ENCODE measurements at regions not wholly inside any gene's neighbourhood (a gene's known extent, or its start where the extent isn't known, plus 50 kb on each side); places are given as distances from the start of the nearest gene placed in this dataset.

GRCh38 chr12:70069221-70070105, 173.8 kb upstream of the CNOT2 start:
- H3K4me1 ChIP-seq = no peaks in the 10 kb centered on the region
- H3K4me3 ChIP-seq = no peak overlapping the region
- ATAC-seq (no peak), DNase-seq (no peak)
- no peaks in the 10 kb centered on the region for H3K9me3 ChIP-seq
- TF ChIP-seq, protein P1, sequence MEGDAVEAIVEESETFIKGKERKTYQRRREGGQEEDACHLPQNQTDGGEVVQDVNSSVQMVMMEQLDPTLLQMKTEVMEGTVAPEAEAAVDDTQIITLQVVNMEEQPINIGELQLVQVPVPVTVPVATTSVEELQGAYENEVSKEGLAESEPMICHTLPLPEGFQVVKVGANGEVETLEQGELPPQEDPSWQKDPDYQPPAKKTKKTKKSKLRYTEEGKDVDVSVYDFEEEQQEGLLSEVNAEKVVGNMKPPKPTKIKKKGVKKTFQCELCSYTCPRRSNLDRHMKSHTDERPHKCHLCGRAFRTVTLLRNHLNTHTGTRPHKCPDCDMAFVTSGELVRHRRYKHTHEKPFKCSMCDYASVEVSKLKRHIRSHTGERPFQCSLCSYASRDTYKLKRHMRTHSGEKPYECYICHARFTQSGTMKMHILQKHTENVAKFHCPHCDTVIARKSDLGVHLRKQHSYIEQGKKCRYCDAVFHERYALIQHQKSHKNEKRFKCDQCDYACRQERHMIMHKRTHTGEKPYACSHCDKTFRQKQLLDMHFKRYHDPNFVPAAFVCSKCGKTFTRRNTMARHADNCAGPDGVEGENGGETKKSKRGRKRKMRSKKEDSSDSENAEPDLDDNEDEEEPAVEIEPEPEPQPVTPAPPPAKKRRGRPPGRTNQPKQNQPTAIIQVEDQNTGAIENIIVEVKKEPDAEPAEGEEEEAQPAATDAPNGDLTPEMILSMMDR (IDR thresholded peaks at IDR 0.05) = no peak
- no peak overlapping the region for H3K27ac ChIP-seq
- no peaks in the 10 kb centered on the region for H3K36me3 ChIP-seq
- no peaks in the 10 kb centered on the region for H3K27me3 ChIP-seq
- intact Hi-C loops (cut with DNase I) = no loop called here

DNA sequence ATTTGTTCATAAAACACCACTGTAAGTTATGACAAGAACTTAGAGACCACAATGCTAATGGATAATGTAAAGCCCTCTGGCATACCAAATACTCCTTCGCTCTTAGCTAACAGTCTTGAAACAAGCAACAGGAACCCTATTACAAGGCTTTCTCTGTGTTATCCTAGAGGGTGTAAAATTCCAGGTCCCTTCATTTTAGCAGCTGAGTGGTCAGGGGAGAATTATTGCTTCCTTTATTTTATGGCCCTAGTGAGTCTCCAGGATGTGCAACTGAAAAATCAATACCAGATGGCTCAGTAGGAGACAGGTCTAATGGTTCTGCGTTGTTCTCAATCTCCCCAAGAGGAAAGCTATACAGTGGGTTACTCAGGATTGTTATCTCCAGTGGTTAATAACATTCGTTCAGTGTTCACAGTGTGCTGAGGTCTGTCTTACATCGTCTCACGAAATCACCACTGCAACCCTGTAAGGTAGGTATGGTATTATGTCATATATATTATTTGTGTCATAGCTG, 172.7 kb upstream of the CNOT2 start:
- Histone ChIP-seq H3K36me3 (no peaks in the 10 kb centered on the region), H3K27me3 (no peaks in the 10 kb centered on the region), H3K9me3 (no peaks in the 10 kb centered on the region), H3K4me3 (no peak overlapping the region), H3K27ac (no peak overlapping the region), H3K4me1 (no peaks in the 10 kb centered on the region)
- intact Hi-C loops (cut with DNase I) = no loop called here
- TF ChIP-seq, protein P1 (IDR thresholded peaks at IDR 0.05) = no peak
- ATAC-seq (no peak), DNase-seq (no peak)

DNA sequence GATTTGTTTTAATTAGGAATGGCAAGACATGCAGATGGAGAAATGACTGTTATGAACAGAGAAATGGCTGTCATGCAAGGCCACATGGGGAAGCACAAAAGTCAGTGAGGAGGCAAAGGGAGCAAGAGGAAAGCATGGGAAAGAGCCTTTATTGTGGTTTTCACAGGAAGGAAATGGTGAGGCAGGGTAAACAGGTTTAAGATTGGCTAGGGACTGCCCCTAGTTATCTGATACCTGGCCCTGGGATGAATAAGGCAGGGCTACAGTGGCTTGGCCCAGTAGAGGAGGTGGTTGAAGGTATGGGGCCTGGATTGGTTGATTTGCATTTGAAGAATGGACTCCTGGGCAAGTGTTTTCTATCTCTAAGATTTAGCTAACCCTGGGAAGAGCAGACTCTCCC, 168.7 kb upstream of the CNOT2 start:
- H3K27me3 ChIP-seq = no peaks in the 10 kb centered on the region
- no peak for DNase-seq
- H3K4me3 ChIP-seq = no peak overlapping the region
- H3K9me3 ChIP-seq = no peaks in the 10 kb centered on the region
- TF ChIP-seq, protein P1 (IDR thresholded peaks at IDR 0.05) = no peak
- H3K27ac ChIP-seq = no peak overlapping the region
- intact Hi-C loops (cut with DNase I) = no loop called here
- no peaks in the 10 kb centered on the region for H3K36me3 ChIP-seq
- no peaks in the 10 kb centered on the region for H3K4me1 ChIP-seq
- no peak for ATAC-seq

DNA sequence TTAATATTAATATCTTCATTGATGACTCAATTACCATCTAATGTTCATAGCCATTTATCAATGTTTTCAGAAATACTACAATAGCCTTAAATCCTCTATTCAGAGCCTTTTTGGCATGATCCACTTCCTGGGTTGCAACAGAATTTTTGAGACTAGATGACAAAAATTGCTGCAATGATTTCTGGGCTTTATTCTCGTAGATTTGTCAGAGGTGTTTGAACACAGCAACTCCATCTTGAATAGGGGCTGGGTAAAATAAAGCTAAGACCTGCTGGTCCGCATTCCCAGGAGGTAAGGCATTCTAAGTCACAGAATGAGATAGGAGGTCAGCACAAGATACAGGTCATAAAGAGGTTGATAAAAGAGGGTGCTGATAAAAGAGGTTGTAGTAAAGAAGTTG, 165.8 kb upstream of the CNOT2 start:
- Histone ChIP-seq H3K4me3 (no peak overlapping the region), H3K36me3 (no peaks in the 10 kb centered on the region), H3K27ac (no peak overlapping the region), H3K27me3 (no peaks in the 10 kb centered on the region), H3K4me1 (no peaks in the 10 kb centered on the region), H3K9me3 (no peaks in the 10 kb centered on the region)
- TF ChIP-seq, protein P1 (IDR thresholded peaks at IDR 0.05) = no peak
- intact Hi-C loops (cut with DNase I) = no loop called here
- ATAC-seq (no peak), DNase-seq (no peak)

- TF ChIP-seq, protein P1 (IDR thresholded peaks at IDR 0.05) = no peak
- no peak for ATAC-seq
- no peak for DNase-seq
These were observed 165.1 kb upstream of the CNOT2 start for GRCh38 chr12:70078161-70078560.

More at GRCh38 chr12:70078161-70078560, 165.1 kb upstream of the CNOT2 start:
- no peaks in the 10 kb centered on the region for H3K27me3 ChIP-seq
- no peak overlapping the region for H3K27ac ChIP-seq
- no peaks in the 10 kb centered on the region for H3K4me1 ChIP-seq
- intact Hi-C loops (cut with DNase I) = no loop called here
- H3K36me3 ChIP-seq = no peaks in the 10 kb centered on the region
- H3K9me3 ChIP-seq = no peaks in the 10 kb centered on the region
- H3K4me3 ChIP-seq = no peak overlapping the region

All from upper lobe of right lung (tissue), 1 donor.